Cardiac septum (tissue), 1 donor: ENCODE measurements at regions not wholly inside any gene's neighbourhood (a gene's known extent, or its start where the extent isn't known, plus 50 kb on each side); places are given as distances from the start of the nearest gene placed in this dataset.

ENCODE experiments used
- DNase-seq: peaks from one replicate; pipeline ENCODE4 v3.0.0-alpha.2; 2020; ENCODE audit warnings: low spot score
- intact Hi-C: fragments of 100-400 bp; cut with DNase I; formaldehyde crosslinking; loops from one replicate; pipeline ENCODE4 v1.14.0; 2022
- donor health status: DM: no; HTN: no; CAD: no.

GRCh38 chr18:2281523-2282199, 289.6 kb downstream of the METTL4 start:
- DNase-seq, result no peak
- intact Hi-C loops, result no loop called here

- no peak for DNase-seq
- intact Hi-C loops, result no loop called here
Observed at GRCh38 chr18:2293109-2293839, 278.0 kb downstream of the METTL4 start.

GRCh38 chr18:2301316-2301715, 270.0 kb downstream of the METTL4 start:
- no peak for DNase-seq
- intact Hi-C loops, result no loop called here

- DNase-seq, result no peak
- intact Hi-C loops, result no loop called here
Observed at GRCh38 chr18:2302012-2302411, 269.3 kb downstream of the METTL4 start.

- no peak for DNase-seq
- intact Hi-C loops, result no loop called here
Observed at GRCh38 chr18:2302628-2303516, 268.4 kb downstream of the METTL4 start.

- intact Hi-C loops, result no loop called here
- no peak for DNase-seq
Observed at GRCh38 chr18:2303517-2304238, 267.6 kb downstream of the METTL4 start.

- intact Hi-C loops, result no loop called here
- no peak for DNase-seq
Observed at GRCh38 chr18:2304378-2305175, 266.7 kb downstream of the METTL4 start.

- intact Hi-C loops, result no loop called here
- no peak for DNase-seq
Observed at GRCh38 chr18:2306606-2307005, 264.7 kb downstream of the METTL4 start.

- no peak for DNase-seq
- intact Hi-C loops, result no loop called here
Observed at GRCh38 chr18:2310886-2311285, 260.4 kb downstream of the METTL4 start.

- intact Hi-C loops, result no loop called here
- DNase-seq, result no peak
Observed at GRCh38 chr18:2312440-2312839, 258.9 kb downstream of the METTL4 start.

- intact Hi-C loops, result no loop called here
- no peak for DNase-seq
Observed at GRCh38 chr18:2313332-2313731, 258.0 kb downstream of the METTL4 start.

- intact Hi-C loops, result no loop called here
- DNase-seq, result no peak
Observed at GRCh38 chr18:2316082-2316750, 255.1 kb downstream of the METTL4 start.

- no peak for DNase-seq
- intact Hi-C loops, result no loop called here
Observed at GRCh38 chr18:2316751-2317696, 254.3 kb downstream of the METTL4 start.

GRCh38 chr18:2324459-2324858, 246.8 kb downstream of the METTL4 start:
- no peak for DNase-seq
- intact Hi-C loops, result no loop called here

GRCh38 chr18:2325308-2325849, 245.9 kb downstream of the METTL4 start:
- no peak for DNase-seq
- intact Hi-C loops, result no loop called here

GRCh38 chr18:2325933-2326332, 245.4 kb downstream of the METTL4 start:
- DNase-seq, result no peak
- intact Hi-C loops, result no loop called here

GRCh38 chr18:2326999-2327398, 244.3 kb downstream of the METTL4 start:
- no peak for DNase-seq
- intact Hi-C loops, result no loop called here
